ENCODE measurements at regions not wholly inside any gene's neighbourhood (a gene's known extent, or its start where the extent isn't known, plus 50 kb on each side); places are given as distances from the start of the nearest gene placed in this dataset.
A peak's percentile ranks its signal among the peaks of the same experiment; 100 is the strongest.
"Not testable (repeated sequence)": the region's sequence is repeated elsewhere in the genome, so short reads cannot be mapped to it uniquely, and the experiment has no call there.

- DNase-seq, result peak; percentile 40
These were observed 106.6 kb downstream of the BRMS1L start for GRCh38 chr14:35932659-35933159.

GRCh38 chr14:35932136-35932535, 106.0 kb downstream of the BRMS1L start:
- peak; percentile 3 for DNase-seq

GRCh38 chr14:35931346-35931745, 105.2 kb downstream of the BRMS1L start:
- DNase-seq, result no peak

- no peak for DNase-seq
These were observed 103.0 kb downstream of the BRMS1L start for GRCh38 chr14:35929186-35929585.

GRCh38 chr14:35927727-35928126, 101.6 kb downstream of the BRMS1L start:
- DNase-seq, result no peak

- no peak for DNase-seq
These were observed 99.2 kb downstream of the BRMS1L start for GRCh38 chr14:35925319-35925718.

GRCh38 chr14:35922590-35922989, 96.5 kb downstream of the BRMS1L start:
- DNase-seq, result not testable (repeated sequence)

GRCh38 chr14:35921745-35922144, 95.6 kb downstream of the BRMS1L start:
- no peak for DNase-seq
